Prostate gland (tissue), 2 donors: ENCODE measurements at regions not wholly inside any gene's neighbourhood (a gene's known extent, or its start where the extent isn't known, plus 50 kb on each side); places are given as distances from the start of the nearest gene placed in this dataset.
A peak's percentile ranks its signal among the peaks of the same experiment; 100 is the strongest.

Source experiments
- DNase-seq: peaks from one replicate; pipeline ENCODE4 v3.0.0-alpha.2; 2019; ENCODE audit warnings: low spot score
- H3K27ac ChIP-seq, 2 donors: fragments of 200-600 bp; sonication (generic); 2 replicates each; pipeline ENCODE4 v1.5.1; 2017 to 2019
- H3K27me3 ChIP-seq: fragments of 200-600 bp; sonication (generic); replicated peaks from 2 replicates; pipeline ENCODE4 v1.5.1; 2019; ENCODE audit not compliant: insufficient read depth
- H3K36me3 ChIP-seq, 2 donors: fragments of 200-600 bp; sonication (generic); 1 replicate in 1 of 2; 2 replicates in 1 of 2; pipeline versions ENCODE4 v1.5.1 to v1.8.1; 2017 to 2019
- H3K4me1 ChIP-seq: fragments of 200-600 bp; sonication (generic); replicated peaks from 2 replicates; pipeline ENCODE4 v1.5.1; 2019
- H3K4me3 ChIP-seq, 2 donors: fragments of 200-600 bp; sonication (generic); 2 replicates each; pipeline ENCODE4 v1.5.1; 2017 to 2019
- H3K9me3 ChIP-seq: fragments of 200-600 bp; sonication (generic); 2 replicates; pipeline ENCODE4 v1.5.1; 2017
- CTCF ChIP-seq, 4 experiments: fragments of 200-600 bp in 2 of 4; fragments of 450-650 bp in 2 of 4; sonication (generic) in 2 of 4; IDR thresholded peaks; 1 replicate in 3 of 4; 2 replicates in 1 of 4; pipeline ENCODE4 v1.5.1; 2016 to 2019; ENCODE audit warnings: antibody characterized with exemption in 4 of 4, mild to moderate bottlenecking in 2 of 4, moderate library complexity in 2 of 4
- POLR2A ChIP-seq: fragments of 450-650 bp; IDR thresholded peaks from one replicate; pipeline ENCODE4 v1.6.1; 2016; ENCODE audit warnings: antibody characterized with exemption, mild to moderate bottlenecking
- POLR2AphosphoS5 ChIP-seq: sonication (generic); formaldehyde crosslinking; IDR thresholded peaks from one replicate; pipeline ENCODE4 v1.6.1; 2017; ENCODE audit warnings: antibody characterized with exemption
- WGBS: methylation state at CpG from one replicate; pipeline ENCODE4 v1.1.5; 2018; 5-methylcytosine and 5-hydroxymethylcytosine counted together
- intact Hi-C: fragments of 100-400 bp; cut with DNase I; formaldehyde crosslinking; loops from one replicate; pipeline ENCODE4 v1.14.2; 2022

DNA sequence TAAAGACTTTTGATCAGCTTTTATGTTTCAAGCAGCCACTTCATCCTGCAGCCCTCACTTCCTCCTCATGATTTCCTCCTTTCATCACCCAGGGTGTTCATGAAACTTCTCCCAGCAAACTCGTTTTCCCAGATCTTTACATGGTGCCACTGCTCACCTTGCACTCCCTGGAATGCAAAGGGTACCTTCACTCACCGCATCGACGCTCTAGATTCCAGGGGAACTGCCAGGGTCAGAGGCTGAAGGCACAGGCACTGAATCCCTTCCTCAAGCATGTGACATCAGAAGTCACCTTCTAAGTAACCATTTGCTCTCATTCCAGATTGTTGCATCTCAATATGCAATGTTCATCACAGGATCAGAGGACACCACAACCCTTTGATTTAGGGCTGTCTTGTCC is 82.8 kb downstream of the PRKAB2 start:
- Histone ChIP-seq H3K27ac (no peak overlapping the region), H3K4me1 (no peaks in the 10 kb centered on the region), H3K36me3 (no peaks in the 10 kb centered on the region), H3K4me3 (no peak overlapping the region), H3K27me3 (no peaks in the 10 kb centered on the region), H3K9me3 (no peaks in the 10 kb centered on the region)
- intact Hi-C loops, result no loop called here
- no peak for DNase-seq
- TF ChIP-seq POLR2AphosphoS5 (no peak), POLR2A (no peak), CTCF (IDR thresholded peaks at IDR 0.05) (no peak)
- WGBS, result 31% methylated on average over 4 of the region's 4 CpGs

GRCh38 chr1:147086129-147086528 is 86.1 kb downstream of the PRKAB2 start:
- no peaks in the 10 kb centered on the region for H3K36me3 ChIP-seq
- H3K4me3 ChIP-seq, result no peak overlapping the region
- intact Hi-C loops, result no loop called here
- H3K9me3 ChIP-seq, result no peaks in the 10 kb centered on the region
- no peaks in the 10 kb centered on the region for H3K4me1 ChIP-seq
- H3K27ac ChIP-seq, result no peak overlapping the region
- TF ChIP-seq CTCF (IDR thresholded peaks at IDR 0.05) (no peak), POLR2AphosphoS5 (no peak), POLR2A (no peak)
- H3K27me3 ChIP-seq, result peaks cover 3% of the 10 kb centered on the region
- no peak for DNase-seq

DNA sequence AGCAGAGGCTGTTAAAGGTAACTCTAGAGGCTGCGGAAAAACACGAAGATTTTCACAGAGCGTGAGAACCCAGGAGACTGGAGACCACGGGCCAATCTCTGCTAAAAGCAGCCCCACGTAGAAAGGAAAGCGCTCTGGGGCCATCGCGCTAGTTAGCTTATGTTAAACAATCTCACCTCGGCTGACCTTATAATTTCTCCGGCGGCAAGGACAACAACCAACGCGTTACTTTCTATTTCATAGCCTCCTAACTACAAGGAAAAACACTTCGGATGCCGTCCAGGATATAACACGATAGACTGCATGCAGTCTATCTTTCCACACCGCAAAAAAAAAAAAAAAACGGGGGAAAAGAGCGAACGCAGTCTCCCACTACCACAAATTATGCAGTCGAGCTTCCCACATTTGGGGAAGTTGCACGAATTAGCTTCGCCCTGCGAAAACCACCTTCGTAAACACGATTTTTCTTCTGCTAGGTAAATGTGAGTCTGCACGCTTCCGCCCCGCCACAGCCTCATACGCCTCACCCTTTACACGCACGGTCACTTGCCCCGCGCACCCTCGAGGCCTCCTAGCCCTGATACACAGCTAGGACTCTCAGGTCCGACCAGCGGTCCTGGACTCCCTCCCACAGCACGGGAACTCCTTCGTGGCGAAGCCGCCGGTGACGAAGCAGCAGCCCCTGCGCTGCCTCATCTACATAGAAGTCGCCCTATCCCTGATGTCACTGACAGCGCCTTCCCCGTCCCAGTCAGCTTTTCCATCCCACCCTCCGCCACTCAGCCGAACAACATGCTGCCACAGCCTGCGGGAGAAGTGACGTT is 87.8 kb downstream of the PRKAB2 start:
- WGBS, result 1% methylated on average over 51 of the region's 51 CpGs
- intact Hi-C loops, result no loop called here

DNA sequence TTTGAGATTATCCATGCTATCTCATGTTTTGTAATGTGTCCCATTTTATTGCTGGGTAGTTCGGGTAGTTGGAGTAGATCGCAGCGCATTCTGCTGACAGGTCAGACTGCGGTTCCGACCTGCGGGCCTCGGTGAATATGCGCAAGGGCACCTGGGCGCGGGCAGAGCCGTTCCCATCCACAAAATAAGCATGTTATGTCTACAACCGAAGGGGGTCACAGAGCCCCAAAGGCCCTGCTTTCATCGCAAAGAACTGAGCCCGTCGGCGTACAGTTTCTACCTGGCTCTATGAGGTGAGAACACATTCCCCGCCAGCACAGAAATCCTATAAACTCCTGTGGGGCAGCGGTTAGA is 88.4 kb downstream of the PRKAB2 start:
- peaks cover 13% of the 10 kb centered on the region for H3K27me3 ChIP-seq
- no peaks in the 10 kb centered on the region for H3K9me3 ChIP-seq
- TF ChIP-seq POLR2AphosphoS5, result no peak
- no peak for TF ChIP-seq CTCF (IDR thresholded peaks at IDR 0.05)
- TF ChIP-seq POLR2A, result no peak
- intact Hi-C loops, result no loop called here
- 22% methylated on average over 18 of the region's 18 CpGs for WGBS
- H3K27ac ChIP-seq, result peak overlapping the region in 1 of 2 donors; percentile 1
- no peak for DNase-seq
- H3K4me3 ChIP-seq, result peak overlapping the region; percentile 27
- H3K4me1 ChIP-seq, result no peaks in the 10 kb centered on the region
- H3K36me3 ChIP-seq, result no peaks in the 10 kb centered on the region

More for the DNA sequence above, 87.8 kb downstream of the PRKAB2 start:
- DNase-seq, result peak; percentile 35
- TF ChIP-seq POLR2AphosphoS5 (peak; percentile 9), POLR2A (peak; percentile 25), CTCF (IDR thresholded peaks at IDR 0.05) (no peak)
- Histone ChIP-seq H3K4me1 (no peaks in the 10 kb centered on the region), H3K27ac (peak overlapping the region; percentile 1 to 22), H3K4me3 (peak overlapping the region; percentile 27), H3K27me3 (peaks cover 7% of the 10 kb centered on the region), H3K9me3 (no peaks in the 10 kb centered on the region), H3K36me3 (no peaks in the 10 kb centered on the region)
